ENCODE measurements at regions not wholly inside any gene's neighbourhood (a gene's known extent, or its start where the extent isn't known, plus 50 kb on each side); places are given as distances from the start of the nearest gene placed in this dataset.

DNA sequence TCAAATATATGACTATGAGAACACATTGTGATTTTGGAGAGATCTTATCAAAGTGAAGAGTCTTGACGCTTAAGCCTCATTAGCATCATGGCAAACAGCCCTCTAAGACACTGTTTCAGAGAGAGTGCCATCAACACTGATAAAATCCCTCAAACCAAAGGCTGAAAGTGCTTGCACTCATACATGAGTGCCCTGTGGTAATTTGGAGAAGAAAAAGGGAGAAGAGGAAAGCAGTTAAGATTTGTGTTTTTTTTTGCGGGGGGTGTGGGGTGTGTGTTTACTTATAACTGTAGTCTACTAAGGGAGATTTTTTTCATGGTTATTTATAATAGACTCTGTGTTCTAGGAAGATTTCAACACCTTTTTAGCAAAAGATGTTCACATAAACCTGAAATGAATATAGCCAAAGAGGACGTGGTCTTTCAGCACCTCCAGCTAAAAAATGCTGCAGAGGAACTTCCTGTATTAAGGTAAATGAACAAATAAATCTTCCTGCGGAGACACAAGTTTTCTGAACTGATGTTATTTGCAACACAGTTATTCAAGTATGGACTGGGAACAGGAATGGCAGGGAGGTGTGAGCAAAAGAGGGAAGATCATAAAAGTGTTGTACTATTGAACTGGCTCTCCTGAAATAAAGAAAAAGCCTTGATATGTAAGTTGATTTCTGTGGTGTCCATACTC, 81.9 kb upstream of the TGFBR2 start:
- no peak overlapping the region for H3K4me3 ChIP-seq (ENCODE audit: low read depth, low read length)
- POLR2A ChIA-PET: no interaction called here
- TF ChIP-seq, protein P1, sequence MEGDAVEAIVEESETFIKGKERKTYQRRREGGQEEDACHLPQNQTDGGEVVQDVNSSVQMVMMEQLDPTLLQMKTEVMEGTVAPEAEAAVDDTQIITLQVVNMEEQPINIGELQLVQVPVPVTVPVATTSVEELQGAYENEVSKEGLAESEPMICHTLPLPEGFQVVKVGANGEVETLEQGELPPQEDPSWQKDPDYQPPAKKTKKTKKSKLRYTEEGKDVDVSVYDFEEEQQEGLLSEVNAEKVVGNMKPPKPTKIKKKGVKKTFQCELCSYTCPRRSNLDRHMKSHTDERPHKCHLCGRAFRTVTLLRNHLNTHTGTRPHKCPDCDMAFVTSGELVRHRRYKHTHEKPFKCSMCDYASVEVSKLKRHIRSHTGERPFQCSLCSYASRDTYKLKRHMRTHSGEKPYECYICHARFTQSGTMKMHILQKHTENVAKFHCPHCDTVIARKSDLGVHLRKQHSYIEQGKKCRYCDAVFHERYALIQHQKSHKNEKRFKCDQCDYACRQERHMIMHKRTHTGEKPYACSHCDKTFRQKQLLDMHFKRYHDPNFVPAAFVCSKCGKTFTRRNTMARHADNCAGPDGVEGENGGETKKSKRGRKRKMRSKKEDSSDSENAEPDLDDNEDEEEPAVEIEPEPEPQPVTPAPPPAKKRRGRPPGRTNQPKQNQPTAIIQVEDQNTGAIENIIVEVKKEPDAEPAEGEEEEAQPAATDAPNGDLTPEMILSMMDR (IDR thresholded peaks at IDR 0.05; ENCODE audit: insufficient read depth, low read depth, low read length): no peak
- CTCF ChIA-PET: no interaction called here
- H3K36me3 ChIP-seq (ENCODE audit: control insufficient read depth, insufficient read depth, low read length): no peaks in the 10 kb centered on the region
- no peaks in the 10 kb centered on the region for H3K27me3 ChIP-seq (ENCODE audit: control insufficient read depth, insufficient read depth, low read length)
- no peak for DNase-seq (ENCODE audit: low read depth)

DNA sequence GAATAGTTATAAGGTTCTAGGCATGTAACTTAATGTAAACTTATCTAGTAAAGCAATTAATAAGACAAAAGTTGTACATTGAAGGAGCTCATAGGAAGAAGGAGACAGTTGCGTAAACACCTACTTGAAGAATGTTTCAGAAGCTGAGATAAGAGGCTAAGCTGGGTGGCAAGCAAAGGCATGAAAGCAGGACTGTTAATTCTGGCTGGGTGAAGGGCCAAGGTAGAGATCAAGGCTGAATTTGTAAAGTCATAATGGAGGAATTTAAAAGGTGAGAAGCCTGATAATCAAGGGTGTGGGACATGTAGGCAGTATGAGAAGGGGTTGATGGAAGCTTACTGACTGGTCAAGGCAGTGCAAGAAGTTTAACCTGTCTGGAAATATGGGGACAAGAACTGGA, 80.4 kb upstream of the TGFBR2 start:
- TF ChIP-seq, protein P1 (IDR thresholded peaks at IDR 0.05; ENCODE audit: insufficient read depth, low read depth, low read length): no peak
- Histone ChIP-seq H3K4me3 (ENCODE audit: low read depth, low read length) (no peak overlapping the region), H3K36me3 (ENCODE audit: control insufficient read depth, insufficient read depth, low read length) (no peaks in the 10 kb centered on the region), H3K27me3 (ENCODE audit: control insufficient read depth, insufficient read depth, low read length) (no peaks in the 10 kb centered on the region)
- no peak for DNase-seq (ENCODE audit: low read depth)
- ChIA-PET CTCF (no interaction called here), POLR2A (no interaction called here)

DNA sequence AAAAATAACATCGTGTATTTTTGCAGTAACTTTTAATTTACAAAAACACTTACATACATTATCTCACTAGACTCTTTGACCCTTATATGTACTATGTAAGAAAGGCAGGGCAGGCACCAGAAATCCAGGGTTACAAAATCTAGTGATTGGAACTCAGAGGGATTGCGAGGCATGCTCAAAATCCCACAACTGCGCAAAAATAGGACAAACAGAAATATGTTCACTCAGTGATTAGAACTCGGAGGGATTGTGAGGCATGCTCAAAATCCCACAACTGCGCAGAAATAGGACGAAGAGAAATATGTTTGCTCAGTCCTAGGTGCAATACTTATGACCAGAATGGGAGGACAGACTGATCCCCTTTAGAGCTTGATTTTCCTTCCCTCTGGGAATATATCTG, 79.2 kb upstream of the TGFBR2 start:
- ChIA-PET CTCF (interaction anchor here (1.7 kb wide), 1 partner anchor 10 kb away, joined by 9 read pairs; no protein-coding TSS in a partner anchor), POLR2A (no interaction called here)
- no peaks in the 10 kb centered on the region for H3K27me3 ChIP-seq (ENCODE audit: control insufficient read depth, insufficient read depth, low read length)
- TF ChIP-seq, protein P1 (IDR thresholded peaks at IDR 0.05; ENCODE audit: insufficient read depth, low read depth, low read length): no peak
- no peak for DNase-seq (ENCODE audit: low read depth)
- no peaks in the 10 kb centered on the region for H3K36me3 ChIP-seq (ENCODE audit: control insufficient read depth, insufficient read depth, low read length)
- no peak overlapping the region for H3K4me3 ChIP-seq (ENCODE audit: low read depth, low read length)

DNA sequence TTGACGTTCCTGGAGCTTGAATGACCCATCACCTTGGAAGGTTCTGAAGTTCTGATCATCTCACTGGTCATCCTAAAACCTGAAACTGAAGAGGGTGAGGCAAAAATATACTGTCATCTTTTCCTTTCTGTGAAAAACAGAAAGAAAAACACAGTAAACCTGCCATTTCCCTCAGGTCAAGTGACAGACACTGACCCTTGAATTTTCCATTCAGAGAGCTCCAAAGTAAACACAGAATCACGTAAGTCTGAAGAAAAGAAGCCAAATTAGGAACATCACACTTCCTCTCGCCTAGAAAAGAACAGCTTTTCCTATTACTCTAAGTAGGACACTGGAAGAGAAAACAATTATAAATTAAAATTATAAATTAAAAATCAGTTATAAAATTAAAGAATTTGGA, 78.7 kb upstream of the TGFBR2 start:
- Histone ChIP-seq H3K4me3 (ENCODE audit: low read depth, low read length) (no peak overlapping the region), H3K36me3 (ENCODE audit: control insufficient read depth, insufficient read depth, low read length) (no peaks in the 10 kb centered on the region), H3K27me3 (ENCODE audit: control insufficient read depth, insufficient read depth, low read length) (no peaks in the 10 kb centered on the region)
- DNase-seq (ENCODE audit: low read depth): no peak
- TF ChIP-seq, protein P1 (IDR thresholded peaks at IDR 0.05; ENCODE audit: insufficient read depth, low read depth, low read length): no peak
- POLR2A ChIA-PET: no interaction called here
- CTCF ChIA-PET: interaction anchor here (0.7 to 1.7 kb wide), 2 partner anchors 10 to 15 kb away, joined by 3 to 9 read pairs; no protein-coding TSS in a partner anchor

DNA sequence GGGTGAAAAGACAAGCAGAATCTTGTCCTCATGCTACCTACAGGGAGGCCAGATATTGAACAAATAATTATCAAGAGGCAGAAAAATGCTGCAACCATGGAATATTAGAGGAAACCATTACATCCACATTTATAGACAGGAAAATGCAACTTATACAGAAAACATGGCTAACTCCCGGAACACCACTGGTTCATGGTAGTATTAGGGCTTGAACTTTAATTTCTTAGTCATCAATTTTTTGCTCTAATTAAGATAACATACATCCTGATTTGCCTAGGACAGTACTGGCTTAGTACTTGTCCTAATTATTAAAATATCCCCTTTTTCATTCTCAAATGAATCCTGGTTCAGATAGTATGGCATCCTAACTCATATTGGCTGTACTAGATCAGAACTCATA, 76.3 kb upstream of the TGFBR2 start:
- POLR2A ChIA-PET: no interaction called here
- no peak overlapping the region for H3K4me3 ChIP-seq (ENCODE audit: low read depth, low read length)
- H3K27me3 ChIP-seq (ENCODE audit: control insufficient read depth, insufficient read depth, low read length): no peaks in the 10 kb centered on the region
- CTCF ChIA-PET: interaction anchor here (0.7 kb wide), 1 partner anchor 53 kb away, joined by 3 read pairs; no protein-coding TSS in a partner anchor
- DNase-seq (ENCODE audit: low read depth): no peak
- TF ChIP-seq, protein P1 (IDR thresholded peaks at IDR 0.05; ENCODE audit: insufficient read depth, low read depth, low read length): no peak
- no peaks in the 10 kb centered on the region for H3K36me3 ChIP-seq (ENCODE audit: control insufficient read depth, insufficient read depth, low read length)
